D721Med (cell line): ENCODE measurements at regions not wholly inside any gene's neighbourhood (a gene's known extent, or its start where the extent isn't known, plus 50 kb on each side); places are given as distances from the start of the nearest gene placed in this dataset.

Source experiments
- DNase-seq: peaks from one replicate; pipeline ENCODE4 v3.0.0; 2011; ENCODE audit warnings: low spot score; ENCODE audit not compliant: insufficient read length
- FAIRE-seq: peaks from 2 replicates; lab custom pipeline; 2011; peaks lifted over from hg19 to GRCh38; lab: Jason Lieb, UNC
- TF ChIP-seq, protein P1 (sequence below): IDR thresholded peaks from 2 replicates; pipeline ENCODE4 v1.5.1; 2012; ENCODE audit warnings: mild to moderate bottlenecking, control low read depth; ENCODE audit not compliant: insufficient read depth; ENCODE audit errors: missing control alignments

DNA sequence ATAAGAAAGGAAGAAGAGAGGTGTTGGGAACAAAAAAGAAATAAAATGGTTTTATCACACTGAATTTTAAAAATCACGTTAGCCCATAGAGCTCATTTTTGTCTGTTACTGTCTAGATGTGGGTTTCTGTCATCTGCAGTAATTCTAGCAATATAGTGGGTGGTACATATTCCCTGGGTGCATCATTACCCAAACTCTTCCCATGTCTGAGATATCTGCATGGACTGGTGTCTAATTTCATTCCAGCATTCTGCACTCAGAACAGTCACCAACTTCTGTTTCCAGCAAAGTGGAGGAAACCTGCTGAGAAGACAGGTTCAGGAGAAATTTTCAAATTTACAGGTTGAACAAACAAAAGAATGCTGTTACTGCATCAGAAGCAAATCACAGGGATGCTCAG is 263.8 kb downstream of the CDH11 start:
- no peak for DNase-seq
- FAIRE-seq, result no peak
- TF ChIP-seq, protein P1, sequence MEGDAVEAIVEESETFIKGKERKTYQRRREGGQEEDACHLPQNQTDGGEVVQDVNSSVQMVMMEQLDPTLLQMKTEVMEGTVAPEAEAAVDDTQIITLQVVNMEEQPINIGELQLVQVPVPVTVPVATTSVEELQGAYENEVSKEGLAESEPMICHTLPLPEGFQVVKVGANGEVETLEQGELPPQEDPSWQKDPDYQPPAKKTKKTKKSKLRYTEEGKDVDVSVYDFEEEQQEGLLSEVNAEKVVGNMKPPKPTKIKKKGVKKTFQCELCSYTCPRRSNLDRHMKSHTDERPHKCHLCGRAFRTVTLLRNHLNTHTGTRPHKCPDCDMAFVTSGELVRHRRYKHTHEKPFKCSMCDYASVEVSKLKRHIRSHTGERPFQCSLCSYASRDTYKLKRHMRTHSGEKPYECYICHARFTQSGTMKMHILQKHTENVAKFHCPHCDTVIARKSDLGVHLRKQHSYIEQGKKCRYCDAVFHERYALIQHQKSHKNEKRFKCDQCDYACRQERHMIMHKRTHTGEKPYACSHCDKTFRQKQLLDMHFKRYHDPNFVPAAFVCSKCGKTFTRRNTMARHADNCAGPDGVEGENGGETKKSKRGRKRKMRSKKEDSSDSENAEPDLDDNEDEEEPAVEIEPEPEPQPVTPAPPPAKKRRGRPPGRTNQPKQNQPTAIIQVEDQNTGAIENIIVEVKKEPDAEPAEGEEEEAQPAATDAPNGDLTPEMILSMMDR, result no peak

DNA sequence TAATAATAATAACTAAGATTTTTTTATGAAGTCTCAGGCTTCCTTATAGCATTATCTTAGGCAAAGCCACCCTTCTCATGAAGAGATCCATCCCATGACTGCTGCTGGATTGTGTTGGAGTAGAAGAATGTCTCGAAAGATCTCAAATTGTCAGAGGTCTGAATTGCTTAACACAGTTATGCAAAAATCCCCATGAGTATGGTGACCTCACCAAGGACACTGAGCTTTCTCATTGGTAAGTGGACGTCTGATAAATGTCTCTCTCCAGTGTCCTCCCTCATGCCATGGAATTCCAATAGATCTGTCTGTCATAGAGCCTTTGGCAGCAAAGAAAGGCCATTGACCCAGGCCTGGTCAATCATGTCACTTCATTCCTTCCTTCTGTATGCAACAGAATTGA is 264.5 kb downstream of the CDH11 start:
- TF ChIP-seq, protein P1, result no peak
- DNase-seq, result no peak
- no peak for FAIRE-seq

DNA sequence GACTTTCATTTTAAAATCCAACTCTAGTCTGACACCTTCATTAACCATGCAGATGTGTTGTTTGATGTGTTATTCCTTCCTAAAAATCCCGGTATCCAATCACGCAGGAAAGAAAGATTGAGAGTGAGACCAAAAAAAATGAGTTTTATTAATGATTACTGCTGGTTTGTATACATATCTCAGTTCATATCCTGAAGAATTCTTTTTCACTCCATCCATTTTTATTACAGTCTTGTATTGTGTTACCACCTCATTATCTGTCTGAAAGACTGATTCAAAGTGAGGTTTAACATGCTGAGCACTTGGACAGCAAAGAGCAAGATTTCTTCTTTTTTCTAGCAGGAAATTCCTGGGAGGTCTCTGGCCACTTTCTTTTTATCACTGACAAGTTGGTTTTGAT is 268.3 kb downstream of the CDH11 start:
- FAIRE-seq (no peak), DNase-seq (no peak)
- TF ChIP-seq, protein P1, result no peak

DNA sequence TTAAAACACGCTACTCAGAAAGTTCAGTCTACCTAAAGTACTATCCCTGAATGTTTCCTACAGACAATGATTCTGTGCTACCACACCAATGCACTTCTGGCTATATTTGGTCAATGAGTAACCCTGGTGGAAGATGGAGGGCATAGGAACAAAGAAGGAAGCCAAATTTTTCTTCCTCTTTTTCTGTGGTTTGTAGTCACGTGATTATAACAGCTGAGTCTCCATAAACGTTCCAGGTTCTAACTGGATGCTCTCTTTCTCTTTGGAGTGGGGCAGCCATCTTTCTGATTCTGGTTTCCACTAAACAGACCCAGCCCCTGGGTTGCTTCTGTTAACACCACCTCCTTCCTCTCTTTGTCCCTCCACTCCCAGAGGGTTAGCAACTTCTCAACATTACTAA is 274.9 kb downstream of the CDH11 start:
- TF ChIP-seq, protein P1, result no peak
- no peak for DNase-seq
- FAIRE-seq, result no peak

DNA sequence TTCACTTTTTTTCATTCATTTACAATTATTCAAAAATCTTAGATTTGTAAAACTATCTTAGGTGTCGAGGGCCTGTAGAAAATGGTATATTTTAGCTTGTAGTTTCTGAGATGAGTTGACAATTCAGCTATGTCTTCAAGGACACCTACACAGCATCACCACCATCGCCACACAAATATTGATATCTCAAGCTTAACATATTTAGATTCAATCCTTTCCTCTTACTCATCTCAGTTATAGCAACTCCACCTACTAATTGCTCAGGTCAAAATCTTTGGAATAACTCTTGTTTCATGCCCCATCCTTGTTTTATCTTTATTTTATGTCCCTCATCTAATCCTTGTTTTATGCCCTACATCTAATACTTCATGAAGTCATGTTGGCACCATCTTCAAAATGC is 276.8 kb downstream of the CDH11 start:
- FAIRE-seq (no peak), DNase-seq (no peak)
- TF ChIP-seq, protein P1, result no peak

DNA sequence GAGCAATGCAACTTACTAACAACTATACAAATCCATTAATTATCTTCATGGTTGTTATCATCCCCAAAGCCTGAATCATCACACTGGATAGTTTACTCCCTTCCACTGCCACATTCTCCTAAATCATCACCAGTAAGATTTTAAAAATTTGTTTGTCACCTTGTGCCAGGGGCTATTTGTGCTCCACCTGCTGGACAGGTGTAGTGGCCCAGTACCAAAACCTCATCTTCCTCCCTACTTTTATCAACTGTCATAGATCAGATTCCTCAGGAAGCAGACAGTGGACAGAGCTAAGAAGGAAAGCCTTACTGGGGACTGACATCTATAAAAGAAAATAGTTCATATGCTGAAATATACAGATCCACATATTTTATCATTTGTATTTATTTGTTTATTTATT is 280.4 kb downstream of the CDH11 start:
- TF ChIP-seq, protein P1, result no peak
- DNase-seq (no peak), FAIRE-seq (no peak)

DNA sequence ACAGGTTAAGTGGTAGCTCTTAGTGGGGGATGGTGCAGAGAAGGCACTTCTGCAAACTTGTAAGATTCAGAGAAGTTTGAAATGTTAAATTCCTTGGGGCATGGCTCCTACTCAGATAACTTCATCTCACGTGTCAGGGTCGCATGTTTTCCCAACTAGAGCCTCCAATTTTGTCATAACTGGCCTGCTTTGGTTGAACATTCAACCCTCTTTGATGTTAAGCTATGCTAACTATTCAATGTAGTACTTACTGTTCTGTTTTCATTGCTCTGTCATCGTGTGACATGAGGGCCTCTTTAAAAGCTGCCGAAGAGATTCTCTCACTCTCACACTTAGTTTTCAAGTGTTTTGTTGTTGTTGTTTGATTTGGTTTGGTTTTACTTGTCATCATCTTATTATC is 280.8 kb downstream of the CDH11 start:
- DNase-seq (no peak), FAIRE-seq (no peak)
- TF ChIP-seq, protein P1, result no peak
